Activated T-helper 1 cell treated with anti-CD3 and anti-CD28 coated beads, Interleukin-12 subunit alpha, Interleukin-12 subunit beta, Interleukin-2, Interleukin-4 antibody, amounts not matched to agents 30 ng/mL and 10 ng/mL and 1 ng/mL, durations not matched to agents 14 hours and 24 hours and 36 hours (primary cell): ENCODE measurements at regions not wholly inside any gene's neighbourhood (a gene's known extent, or its start where the extent isn't known, plus 50 kb on each side); places are given as distances from the start of the nearest gene placed in this dataset.
"Not testable (repeated sequence)": the region's sequence is repeated elsewhere in the genome, so short reads cannot be mapped to it uniquely, and the experiment has no call there.

Experiments
- DNase-seq: peaks from one replicate; pipeline ENCODE4 v3.0.0; 2021; ENCODE audit warnings: low spot score
- H3K27ac Mint-ChIP-seq: one replicate; pipeline ENCODE4 v1.8.0; 2021; ENCODE audit warnings: mild to moderate bottlenecking, mixed read lengths
- H3K27me3 Mint-ChIP-seq: one replicate; pipeline ENCODE4 v1.8.0; 2022; ENCODE audit warnings: mild to moderate bottlenecking, moderate library complexity, mixed read lengths; ENCODE audit not compliant: insufficient read depth
- H3K36me3 Mint-ChIP-seq: one replicate; pipeline ENCODE4 v1.8.0; 2021; ENCODE audit warnings: low read depth, mixed read lengths
- H3K4me1 Mint-ChIP-seq: one replicate; pipeline ENCODE4 v1.8.0; 2021; ENCODE audit warnings: low read depth, mixed read lengths
- H3K4me3 Mint-ChIP-seq: one replicate; pipeline ENCODE4 v1.8.0; 2021; ENCODE audit warnings: mild to moderate bottlenecking, moderate library complexity, mixed read lengths
- H3K9me3 Mint-ChIP-seq: one replicate; pipeline ENCODE4 v1.8.0; 2021; ENCODE audit warnings: mixed read lengths
- intact Hi-C: fragments of 100-400 bp; cut with micrococcal nuclease; formaldehyde crosslinking; loops from one replicate; pipeline ENCODE4 v1.15.1; 2024

GRCh38 chr4:9716093-9716492, 65.3 kb upstream of the DRD5 start:
- intact Hi-C loops, result no loop called here
- H3K4me3 Mint-ChIP-seq, result no peak overlapping the region
- DNase-seq, result no peak
- peaks cover 7% of the 10 kb centered on the region for H3K27me3 Mint-ChIP-seq
- H3K9me3 Mint-ChIP-seq, result no peaks in the 10 kb centered on the region
- H3K36me3 Mint-ChIP-seq, result no peaks in the 10 kb centered on the region
- H3K27ac Mint-ChIP-seq, result no peak overlapping the region
- H3K4me1 Mint-ChIP-seq, result no peaks in the 10 kb centered on the region

- H3K9me3 Mint-ChIP-seq, intact Hi-C loops: not testable (repeated sequence)
Measured at GRCh38 chr4:9718246-9718939, 63.0 kb upstream of the DRD5 start.

GRCh38 chr4:9722131-9722530, 59.3 kb upstream of the DRD5 start:
- H3K4me1 Mint-ChIP-seq, H3K4me3 Mint-ChIP-seq, H3K36me3 Mint-ChIP-seq, H3K27me3 Mint-ChIP-seq, H3K9me3 Mint-ChIP-seq, DNase-seq, intact Hi-C loops, H3K27ac Mint-ChIP-seq: not testable (repeated sequence)

More at GRCh38 chr4:9718246-9718939, 63.0 kb upstream of the DRD5 start:
- H3K27me3 Mint-ChIP-seq, H3K4me1 Mint-ChIP-seq, H3K27ac Mint-ChIP-seq, DNase-seq, H3K4me3 Mint-ChIP-seq, H3K36me3 Mint-ChIP-seq: not testable (repeated sequence)
